Bone marrow (tissue), 2 donors: ENCODE measurements at regions not wholly inside any gene's neighbourhood (a gene's known extent, or its start where the extent isn't known, plus 50 kb on each side); places are given as distances from the start of the nearest gene placed in this dataset.
A peak's percentile ranks its signal among the peaks of the same experiment; 100 is the strongest.
"Not testable (repeated sequence)": the region's sequence is repeated elsewhere in the genome, so short reads cannot be mapped to it uniquely, and the experiment has no call there.

Source experiments
- DNase-seq, 2 donors: peaks; one replicate each; lab custom pipeline; 2025; lab: John Stamatoyannopoulos, UW

DNA sequence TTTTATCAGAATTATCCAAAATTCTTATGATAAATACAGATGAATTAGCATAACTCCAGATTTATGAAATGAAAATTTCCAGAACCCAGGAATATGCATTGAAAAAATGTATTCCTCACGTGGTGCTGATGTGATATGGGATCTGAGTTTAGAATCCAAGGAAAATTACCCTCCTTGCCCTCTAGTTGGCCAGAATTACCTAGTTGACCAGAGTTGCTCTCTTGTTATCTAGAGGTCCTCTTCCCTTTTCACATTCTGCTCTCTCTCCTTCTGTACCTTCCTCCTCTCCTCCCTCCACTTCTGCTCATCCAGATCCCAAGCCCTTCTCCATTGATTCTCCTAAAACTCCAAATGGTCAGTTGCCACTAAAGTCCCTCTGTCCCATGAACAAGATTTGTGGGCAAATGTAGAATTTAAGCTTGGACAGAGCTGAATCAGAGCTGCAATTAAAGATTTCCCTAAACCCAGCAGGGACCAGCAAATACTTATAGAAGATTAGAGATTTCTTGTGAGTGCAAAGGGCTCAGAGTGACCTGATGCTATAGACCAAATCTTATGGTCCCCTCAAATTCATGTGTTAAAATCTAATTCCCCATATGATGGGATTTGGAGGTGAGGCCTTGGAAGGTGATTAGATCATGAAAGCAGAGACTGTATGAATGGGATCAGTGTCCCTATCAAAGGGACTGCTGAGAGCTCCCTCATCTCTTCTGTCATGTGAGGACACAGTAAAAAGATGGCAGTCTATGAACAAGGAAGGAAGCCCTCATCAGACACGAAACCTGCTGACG, 103.2 kb upstream of the IGLL5 start:
- DNase-seq, result no peak

DNA sequence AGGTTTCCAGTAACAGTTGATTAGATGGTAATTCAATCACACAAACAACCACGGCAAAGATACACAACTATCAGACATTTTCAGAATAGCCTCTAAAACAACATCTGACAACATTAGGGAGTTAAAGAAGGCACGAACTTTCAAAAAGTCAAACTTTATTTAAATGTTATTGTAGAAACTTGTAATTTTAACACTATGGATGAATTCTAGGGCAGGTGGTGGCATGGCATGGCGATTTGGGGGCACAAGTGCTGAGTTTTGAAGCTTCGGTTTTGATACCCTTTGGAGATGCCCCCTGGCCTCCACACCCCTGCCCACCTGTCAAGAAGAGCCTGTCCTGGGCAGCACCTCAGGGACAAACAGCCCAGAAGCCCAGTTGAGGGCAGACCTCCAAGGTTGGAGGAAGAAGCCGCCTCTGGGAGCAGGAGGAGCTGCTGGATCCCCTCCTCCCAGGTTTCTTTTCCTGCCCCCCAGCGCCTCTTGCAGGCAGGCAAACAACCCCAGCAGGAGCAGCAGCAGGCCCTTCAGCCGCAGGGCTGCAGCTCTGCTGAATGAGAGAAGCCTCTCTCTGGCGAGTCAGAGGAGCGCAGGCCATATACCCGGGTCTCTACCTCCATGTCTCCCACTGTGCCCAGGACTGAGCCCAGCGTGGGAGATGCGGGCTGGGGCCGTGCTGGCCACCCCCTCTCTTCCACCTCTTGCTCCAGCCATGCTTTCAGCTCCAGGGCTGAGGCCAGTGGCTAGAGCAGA, 102.1 kb upstream of the IGLL5 start:
- no peak for DNase-seq

DNA sequence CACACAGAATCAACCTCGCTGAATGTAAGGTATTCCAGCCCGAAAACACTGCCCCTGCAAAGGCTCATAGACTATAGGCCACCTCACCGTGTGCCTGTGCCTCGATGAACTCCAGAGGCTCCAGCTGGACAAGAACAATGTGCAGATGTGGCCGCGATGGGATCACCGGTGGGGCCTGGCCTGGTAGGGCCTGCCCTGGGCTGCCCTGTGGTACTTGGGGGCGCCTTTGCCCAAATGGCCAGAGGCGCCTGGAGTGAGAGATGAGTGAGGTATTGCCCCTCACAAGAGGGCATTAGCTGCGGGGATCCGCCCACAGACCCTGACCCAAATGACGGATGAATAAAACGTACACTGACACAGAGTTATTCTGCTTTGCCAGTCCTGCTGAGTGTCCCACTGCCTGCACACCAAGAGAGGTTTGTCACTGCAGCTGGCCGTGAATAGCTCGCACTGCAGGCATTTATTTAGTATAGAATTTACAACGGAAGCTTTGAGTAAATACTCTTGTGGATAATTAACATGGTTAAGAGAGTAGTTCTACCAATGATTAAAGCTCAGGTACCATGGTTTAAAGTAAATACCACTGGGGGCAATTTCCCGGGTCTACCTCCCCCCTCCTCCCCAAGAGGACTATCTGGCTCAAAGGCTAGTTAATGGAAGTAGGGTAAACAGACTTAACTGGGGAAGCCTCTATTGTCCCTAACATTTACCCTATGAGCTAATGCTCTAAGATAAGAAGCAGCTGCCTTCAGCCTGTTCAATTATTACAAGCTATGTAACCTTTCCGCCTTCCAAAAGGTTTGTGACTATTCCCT, 101.1 kb upstream of the IGLL5 start:
- no peak for DNase-seq

DNA sequence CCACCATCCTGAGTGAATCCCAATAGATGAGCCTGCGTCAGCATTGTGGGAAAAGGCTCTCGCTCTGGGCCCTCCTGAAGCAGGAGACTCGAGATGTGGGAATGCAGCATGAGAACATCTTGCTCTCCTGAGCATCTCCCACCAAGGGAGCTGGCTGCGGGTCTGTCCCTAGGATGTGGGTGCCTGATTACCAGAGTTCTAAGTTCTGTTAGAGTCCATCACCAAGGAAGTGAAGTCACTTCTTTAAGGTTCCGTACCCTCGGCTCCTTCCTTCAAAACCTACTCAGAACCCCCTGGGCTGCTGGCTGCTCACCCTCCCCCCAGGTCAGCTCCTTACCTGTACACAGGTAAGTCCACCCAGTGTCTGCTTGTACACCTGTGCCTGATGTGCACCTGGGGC, 100.5 kb upstream of the IGLL5 start:
- DNase-seq, result no peak

DNA sequence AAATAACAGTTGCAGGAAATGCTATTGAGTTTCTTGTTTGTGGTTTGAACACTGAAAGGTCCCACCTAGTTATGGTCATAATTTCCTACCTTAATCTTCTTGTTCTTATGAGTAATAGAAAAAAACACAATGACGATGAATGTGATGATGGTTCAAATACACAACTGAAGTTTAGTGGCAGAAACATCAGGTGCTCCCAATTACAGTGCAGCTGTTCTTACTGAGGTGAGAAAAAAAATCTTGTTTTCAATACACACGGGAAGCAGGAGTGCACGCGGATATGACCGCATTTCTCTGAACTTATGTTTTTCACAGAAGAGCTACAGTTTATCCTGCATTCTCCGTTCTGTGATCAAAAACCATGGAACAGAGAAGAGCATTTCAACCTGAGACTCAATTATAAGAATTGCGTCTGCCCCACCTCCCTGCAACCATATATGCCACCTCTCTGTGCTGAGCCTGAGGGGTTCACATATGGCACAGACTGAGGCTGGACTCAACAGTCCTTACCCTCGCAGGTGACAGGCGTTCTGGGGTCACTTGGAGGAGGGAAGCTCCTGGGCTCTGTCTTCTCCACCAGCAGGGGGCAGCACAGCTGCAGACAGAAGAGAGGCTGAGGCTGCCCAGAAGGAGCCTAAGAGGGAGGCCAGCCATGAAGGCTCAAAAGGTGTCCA, 99.7 kb upstream of the IGLL5 start:
- peak in 1 of 2 donors; percentile 16 for DNase-seq

DNA sequence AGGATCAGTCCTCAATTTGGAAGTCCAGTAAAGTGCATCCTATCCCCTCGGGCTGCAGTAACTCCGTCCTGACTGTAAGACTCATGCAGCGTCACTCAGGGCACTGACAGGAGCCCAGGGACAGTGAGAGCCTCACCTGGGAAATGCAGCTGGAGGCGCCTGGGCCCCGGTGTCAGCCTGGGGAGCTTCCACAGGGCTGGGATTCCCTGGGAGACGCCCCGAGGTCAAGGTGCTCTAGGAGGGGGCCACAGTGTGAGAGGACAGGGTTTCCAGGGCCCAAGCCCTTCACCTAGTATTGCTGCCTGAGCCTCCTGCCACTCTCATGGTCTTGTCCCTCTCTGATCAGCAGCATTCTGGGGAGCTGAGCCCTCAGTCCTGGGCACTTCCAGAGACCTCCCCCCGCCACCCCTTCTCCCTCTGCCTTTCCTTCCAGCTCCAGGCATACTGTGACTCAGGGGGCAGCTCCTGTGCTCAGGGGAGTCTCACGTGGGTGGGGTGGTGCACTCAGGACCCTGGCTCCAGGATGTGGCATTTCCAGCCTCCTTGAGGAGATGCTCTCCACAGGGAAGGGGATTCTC, 99.1 kb upstream of the IGLL5 start:
- no peak for DNase-seq

DNA sequence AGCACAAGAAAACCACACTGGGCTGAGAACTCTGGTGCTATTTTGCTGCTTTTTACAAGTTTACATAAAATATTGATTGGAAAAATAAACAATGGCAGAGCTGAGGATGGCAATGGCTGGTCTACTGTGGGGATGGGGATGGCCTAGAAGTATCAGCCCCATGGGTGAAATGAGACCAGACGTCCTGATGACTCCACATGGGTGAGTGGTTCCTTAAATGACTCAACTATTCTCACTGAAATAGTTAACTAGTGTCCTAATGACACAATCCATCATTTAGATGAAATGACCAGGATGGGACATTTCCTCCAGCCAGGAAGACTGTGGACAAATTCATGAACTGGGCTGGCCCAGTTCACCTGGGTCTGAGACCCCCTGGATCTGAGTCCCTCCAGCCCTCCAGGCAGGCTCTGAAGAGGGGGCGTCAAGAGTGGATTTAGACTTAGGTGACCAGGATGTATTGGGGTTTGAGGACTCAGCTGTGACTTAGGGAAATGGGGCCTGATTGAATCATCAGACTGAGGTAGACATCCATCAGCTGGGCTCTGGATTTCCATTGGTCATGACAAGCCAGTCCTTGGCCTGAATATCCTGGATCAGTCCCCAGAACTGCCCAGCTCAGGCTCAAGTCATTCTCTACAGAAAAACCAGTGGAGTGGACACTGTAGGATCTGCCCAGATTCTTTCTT, 98.2 kb upstream of the IGLL5 start:
- DNase-seq, result no peak

DNA sequence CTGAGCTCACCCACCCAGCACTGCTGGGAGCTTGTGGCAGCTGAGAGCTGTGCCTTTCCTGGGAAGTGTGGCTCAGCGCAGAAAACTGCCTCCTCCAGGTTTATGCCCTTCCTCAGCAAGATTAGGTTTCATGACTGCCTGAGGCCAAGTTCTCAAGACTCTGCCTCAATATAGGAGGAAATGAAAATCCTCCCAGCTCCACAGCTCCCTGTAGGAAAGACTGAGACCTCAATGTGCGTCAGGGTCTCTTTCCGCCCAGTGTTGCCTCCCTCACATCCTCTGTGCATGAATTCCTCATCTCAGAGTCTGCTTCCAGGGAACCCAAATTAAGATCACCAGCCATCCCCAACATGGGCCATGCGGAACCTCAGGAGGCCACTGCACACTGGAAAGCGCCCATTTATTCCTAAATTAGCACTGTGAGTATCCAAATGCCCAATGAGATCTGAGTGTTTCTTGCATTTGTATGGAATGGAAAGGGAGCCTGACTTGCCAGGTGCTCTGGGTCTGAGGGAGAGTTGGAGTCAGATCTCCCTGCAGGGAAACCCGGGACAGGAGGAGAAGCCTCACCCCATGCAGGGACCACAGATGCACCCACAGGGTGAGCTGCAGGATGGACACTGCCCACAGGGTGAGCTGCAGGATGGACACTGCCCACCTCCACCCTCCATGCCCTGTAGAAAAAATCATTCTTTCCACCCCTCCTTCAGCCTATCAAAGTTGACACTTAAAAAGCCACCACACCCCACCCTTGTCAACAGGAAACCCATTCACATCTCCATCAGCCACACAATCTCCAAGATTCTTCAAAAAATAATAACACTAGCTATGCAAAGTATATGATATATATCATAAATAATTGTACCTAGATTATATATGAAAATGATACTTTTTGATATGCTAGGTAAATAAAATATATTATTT, 97.4 kb upstream of the IGLL5 start:
- no peak for DNase-seq

DNA sequence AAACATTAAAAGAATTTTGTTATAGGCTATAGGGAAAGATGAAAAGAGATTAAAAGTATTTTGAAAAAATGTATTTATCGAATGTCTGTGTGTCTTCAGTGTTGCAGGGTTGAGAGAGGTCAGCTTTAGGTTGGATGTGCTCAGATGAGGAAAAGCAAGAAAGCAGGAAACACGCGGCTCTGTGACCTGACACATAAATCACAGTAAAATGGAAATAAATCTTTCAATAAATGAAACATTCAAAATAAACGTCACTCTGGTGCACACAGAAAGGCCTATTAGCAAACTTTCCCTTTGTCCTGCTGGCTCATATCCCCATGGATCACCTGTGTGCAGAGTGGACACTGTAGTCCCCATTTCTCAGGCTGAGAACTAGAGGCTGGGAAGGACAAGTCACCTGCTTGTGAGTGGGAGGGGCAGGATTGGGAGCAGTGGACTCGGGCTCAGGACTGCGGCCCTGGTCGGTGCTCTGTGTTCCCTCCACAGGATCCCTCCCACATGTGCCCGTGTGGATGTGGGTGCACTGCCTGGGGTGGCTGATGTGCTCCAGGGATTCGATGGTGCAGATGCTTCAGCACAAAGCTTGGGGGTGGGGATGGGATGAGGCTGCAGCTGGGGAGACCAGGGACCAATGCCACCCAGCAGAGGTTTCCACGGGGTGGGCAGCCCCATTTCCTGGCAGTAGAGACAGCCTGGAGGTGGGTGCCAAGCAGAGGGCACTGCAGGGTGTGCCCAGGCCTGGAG, 96.0 kb upstream of the IGLL5 start:
- DNase-seq, result no peak

DNA sequence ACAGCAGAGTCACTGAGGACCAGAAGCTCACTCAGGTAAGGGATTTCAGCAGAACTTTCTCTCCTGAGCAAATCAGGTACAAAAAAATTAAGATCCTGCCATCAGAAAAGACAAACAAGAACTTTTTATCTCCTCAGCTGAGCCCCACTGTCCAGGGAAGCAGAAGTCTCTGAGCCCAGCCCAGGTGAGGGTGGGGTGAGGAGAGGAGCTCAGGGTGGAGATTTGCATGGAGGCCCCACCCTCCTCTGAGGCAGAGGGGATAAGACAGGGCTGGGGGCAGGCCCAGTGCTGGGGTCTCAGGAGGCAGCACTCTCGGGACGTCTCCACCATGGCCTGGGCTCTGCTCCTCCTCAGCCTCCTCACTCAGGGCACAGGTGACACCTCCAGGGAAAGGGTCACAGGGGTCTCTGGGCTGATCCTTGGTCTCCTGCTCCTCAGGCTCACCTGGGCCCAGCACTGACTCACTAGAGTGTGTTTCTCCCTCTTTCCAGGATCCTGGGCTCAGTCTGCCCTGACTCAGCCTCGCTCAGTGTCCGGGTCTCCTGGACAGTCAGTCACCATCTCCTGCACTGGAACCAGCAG, 95.3 kb upstream of the IGLL5 start:
- DNase-seq, result not testable (repeated sequence)

DNA sequence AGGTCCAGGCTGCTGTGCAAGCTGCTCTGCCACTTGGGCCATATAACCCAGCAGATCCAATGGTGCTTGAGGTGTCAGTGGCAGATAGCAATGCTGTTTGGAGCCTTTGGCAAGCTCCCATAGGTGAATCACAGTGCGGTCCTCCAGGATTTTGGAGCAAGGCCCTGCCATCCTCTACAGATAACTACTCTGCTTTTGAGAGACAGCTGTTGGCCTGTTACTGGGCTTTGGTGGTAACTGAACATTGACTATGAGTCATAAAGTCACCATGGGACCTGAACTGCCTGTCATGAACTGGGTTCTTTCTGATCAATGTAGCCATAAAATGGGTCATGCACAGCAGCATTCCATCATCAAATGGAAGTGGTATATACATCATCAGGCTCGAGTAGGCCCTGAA, 92.0 kb upstream of the IGLL5 start:
- not testable (repeated sequence) for DNase-seq

DNA sequence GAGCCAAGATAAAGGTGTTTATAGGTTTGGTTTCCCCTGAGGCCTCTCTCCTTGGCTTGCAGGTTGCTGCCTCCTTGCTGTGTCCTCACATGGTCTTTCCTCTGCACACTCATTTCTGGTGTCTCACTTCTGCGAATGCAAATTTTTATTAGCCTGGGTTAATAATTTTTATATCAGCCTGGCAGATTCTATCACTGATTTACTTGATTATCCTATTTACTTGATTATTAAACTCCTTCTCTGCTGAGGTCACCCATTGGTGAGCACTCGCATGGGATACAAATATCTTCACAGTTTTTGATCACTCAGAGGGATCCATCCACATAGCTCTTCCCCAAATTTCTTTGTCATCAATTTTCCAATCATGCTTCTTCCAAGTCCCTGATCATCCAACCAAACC, 90.9 kb upstream of the IGLL5 start:
- DNase-seq, result no peak

DNA sequence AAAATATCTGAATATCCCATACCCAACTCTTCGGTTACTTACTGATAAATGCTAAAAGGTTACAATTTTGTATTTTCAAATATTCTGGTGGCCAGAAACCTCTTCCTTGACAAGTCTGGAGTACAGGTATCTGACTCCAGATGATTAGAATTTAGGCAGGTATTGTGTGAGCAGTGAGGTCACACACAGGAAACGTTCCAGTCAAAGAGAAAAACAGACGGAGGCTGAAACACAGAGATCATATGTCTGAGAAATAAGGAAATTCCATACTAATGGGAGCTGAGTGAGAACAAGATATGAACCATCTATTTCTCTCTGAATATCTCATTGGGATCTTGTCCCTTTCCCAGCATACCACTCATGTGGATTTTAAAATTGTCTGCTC, 89.4 kb upstream of the IGLL5 start:
- DNase-seq, result no peak

DNA sequence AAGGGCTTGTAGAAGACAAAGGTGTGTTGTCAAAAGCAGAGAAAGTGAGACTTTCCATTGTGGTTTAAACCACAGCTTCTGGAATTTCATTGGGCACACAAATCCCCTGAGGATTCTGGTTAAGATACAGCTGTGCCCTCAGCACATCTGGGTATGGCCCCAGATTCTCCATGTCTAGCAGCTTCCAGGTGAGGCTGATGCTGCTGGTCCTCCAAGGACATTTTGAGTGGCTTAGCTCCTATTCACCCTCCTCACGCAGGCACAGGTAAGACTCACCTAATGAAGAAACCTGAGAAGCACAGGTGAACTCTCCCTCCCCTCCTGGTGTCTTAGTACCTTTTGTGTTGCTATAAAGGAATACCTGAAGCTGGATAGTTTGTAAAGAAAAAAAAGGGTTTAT, 88.9 kb upstream of the IGLL5 start:
- DNase-seq, result no peak

DNA sequence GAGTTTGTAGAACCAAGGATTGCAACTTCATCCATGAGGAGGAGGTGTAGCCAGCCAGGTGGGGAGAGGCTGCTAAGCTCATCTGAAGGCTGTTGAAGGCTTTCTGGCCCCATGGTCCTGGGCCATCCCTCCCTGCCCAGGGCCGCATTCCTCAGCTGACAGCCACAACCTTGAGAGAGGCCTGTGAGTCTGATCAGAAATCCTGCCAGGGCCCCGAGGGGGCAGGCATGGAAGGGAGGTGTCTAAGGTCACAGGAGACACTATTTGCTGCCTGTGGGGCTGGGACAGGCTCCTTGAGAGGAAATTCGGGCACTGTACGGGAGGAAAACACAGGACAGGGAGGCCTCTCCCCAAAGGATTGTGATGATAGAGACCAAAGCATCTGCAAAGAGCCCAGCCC, 88.1 kb upstream of the IGLL5 start:
- no peak for DNase-seq

DNA sequence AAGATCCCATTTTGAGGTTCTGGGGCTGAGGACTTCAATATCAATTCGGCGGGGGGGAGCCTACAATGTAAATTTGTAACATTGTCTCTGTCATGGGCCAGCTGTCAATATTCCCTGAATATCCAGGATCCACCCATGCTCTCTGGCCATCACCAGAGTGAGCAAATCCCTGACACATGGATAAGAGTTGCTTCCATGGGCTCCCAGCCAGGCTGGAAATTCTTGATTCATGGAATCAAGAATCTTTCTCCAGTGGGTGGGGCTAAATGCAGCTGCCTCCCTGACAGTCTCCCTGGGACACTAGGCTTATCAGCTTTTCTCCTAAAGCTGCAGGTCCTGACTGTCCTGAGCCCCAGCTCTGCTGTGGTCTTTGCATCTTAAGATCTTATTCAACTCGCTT, 86.9 kb upstream of the IGLL5 start:
- DNase-seq, result no peak

DNA sequence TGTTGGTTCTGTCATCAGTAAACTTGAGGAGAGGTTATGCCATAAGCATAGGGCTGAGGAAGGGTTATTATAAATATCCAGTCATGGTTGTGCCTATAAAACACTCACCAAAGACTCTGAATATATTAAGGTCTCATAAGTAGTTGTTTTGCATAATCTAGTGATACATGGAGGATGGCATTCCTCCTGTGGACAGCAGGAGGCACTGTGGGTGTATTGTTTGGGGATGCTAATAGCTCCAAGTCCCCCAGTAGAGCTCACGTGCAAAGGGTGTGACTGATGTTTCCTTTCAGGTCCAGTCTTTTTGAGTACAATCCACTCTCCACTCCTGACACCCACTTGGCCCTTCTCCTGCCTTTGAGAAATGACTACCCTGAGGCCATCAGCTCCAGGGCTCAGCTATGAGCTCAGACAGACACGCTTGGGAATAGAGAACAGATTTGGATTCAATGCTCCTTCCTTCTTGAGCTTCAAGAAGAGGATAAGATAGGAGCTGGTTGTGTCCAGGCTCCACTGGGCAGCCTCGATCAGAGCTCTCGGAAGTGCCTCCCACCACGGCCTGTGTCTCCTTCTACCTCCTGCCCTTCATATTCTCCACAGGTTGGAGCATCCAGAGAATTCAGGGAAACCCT, 85.2 kb upstream of the IGLL5 start:
- DNase-seq, result peak in 1 of 2 donors; percentile 40

DNA sequence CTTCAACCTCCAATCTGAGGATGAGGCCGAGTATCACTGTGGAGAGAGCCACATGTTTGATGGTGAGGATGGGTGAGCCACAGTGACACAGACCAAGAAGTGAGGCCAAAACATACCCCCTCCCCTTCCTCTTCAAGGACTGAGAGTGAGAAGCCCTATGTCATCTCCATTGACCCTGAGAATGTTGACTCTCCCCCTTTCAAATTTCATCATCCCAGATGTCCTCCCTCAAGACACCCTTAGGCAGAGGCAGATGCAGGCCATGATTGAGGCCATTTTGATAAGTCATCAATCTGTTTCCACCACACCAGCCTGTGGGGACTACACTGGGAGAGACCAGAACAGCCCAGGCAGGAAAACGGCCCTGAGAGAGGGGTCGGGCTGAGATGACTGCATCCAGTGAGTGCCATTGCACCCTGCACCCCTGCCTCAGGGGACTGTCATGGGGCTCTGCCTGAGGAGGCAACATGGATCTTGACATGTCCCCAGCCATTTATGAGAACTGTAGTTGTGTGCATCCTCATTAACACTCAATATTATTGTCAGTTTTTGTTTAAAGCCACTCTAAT, 84.2 kb upstream of the IGLL5 start:
- DNase-seq, result no peak
